GM19438 (cell line): ENCODE measurements at regions not wholly inside any gene's neighbourhood (a gene's known extent, or its start where the extent isn't known, plus 50 kb on each side); places are given as distances from the start of the nearest gene placed in this dataset.

Experiments used
- ATAC-seq: cut with Tn5 transposase; IDR thresholded peaks from one replicate; pipeline ENCODE4 v1.9.1; 2021; ENCODE audit warnings: low read depth; ENCODE audit not compliant: unreplicated experiment

DNA sequence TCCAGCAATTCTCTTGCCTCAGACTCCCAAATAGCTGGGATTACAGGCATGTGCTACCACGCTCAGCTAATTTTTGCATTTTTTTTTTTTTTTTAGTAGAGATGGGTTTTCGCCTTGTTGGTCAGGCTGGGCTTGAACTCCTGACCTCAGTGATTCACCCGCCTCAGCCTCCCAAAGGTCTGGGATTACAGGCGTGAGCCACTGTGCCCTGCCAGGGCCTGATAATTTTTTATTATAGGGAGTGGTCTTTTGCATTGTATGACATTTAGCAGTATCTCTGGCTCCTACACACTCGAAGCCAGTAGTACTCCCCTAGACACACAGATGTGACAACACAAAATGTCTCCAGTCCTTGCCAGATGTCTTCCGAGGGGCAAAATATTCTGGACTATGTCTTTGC is 124.0 kb downstream of the DKK1 start:
- ATAC-seq = no peak

GRCh38 chr10:52440612-52441285 is 126.7 kb downstream of the DKK1 start:
- ATAC-seq = no peak

DNA sequence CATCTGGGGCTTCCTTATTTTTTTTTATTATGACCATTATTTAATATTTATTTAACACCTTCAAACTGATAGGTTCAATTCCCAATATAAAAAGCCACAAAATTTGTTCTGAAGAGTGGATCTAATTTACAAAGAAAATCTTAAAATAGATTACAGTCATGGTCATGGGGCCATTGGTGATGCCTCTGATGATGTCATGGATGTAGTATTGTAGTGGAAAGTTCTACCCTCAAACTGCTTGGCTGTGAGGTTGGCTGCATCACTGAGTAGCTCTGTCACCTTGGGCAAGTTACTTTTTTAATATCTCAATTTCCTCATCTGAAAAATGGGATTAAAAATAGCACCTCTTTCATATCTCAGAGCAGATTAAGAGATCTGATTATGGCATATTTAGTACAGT is 128.5 kb downstream of the DKK1 start:
- no peak for ATAC-seq

GRCh38 chr10:52443419-52444388 is 129.6 kb downstream of the DKK1 start:
- ATAC-seq = no peak

DNA sequence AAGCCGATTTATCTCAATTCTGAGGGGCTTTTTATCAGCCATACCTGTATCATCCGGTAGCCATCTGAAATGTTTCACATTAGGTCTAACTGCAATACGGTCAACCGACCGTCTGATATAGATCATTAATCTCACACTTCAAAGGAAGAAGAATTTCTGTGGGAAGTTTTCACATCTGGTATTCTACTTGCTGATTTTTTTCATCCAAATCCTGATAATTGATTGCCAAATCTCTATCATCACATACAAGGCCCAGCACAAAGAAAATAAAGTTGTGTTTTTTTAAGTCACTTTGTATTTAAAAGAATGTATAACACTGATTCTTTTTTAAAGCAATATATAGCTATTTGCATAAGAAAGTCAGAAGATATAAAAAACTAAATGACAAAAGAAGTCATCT is 132.3 kb downstream of the DKK1 start:
- no peak for ATAC-seq

- ATAC-seq = no peak
Measured at GRCh38 chr10:52447931-52448353, 133.9 kb downstream of the DKK1 start.

DNA sequence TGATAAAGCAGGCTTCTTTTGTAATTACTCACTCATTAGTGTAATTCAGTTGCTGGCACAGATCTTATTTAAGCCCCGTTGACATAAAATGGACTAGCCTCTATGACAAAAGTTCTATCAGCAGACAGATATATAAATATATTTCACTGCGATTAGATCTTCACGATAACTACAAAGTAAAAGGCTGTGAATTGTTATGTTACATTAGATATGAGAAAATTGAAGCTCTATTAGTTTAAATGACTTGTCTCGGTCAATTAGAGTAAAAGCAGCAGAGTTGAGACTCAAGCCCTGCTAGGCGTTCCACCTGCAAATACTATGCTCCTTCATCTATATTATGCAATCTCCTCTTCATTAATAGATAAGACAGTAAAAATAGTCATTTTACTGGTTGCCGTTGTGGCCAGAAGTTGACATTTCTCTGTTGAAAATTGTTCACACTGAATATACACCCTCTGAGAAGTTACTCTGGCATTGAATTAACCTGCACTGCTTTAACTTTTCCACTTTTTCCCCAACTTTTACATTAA is 136.7 kb downstream of the DKK1 start:
- ATAC-seq = no peak

DNA sequence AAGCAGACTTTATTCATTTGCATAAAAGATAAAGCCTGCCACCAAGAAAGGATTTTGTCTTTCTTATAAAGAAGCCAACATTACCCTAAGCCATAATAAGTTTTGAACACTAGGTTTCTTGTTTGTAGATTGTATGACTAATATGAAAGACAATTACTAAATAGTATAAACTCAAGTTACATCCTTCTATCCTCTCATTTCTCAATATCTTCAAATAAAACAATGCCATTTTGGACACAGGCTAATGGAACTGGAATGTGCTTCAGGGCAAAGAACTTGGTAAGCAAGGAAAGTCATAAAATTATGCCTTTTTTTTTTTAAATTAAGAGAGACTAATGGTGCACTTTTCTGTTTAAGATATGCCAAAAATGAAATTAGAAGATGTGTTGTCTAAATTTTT is 137.7 kb downstream of the DKK1 start:
- ATAC-seq = no peak

DNA sequence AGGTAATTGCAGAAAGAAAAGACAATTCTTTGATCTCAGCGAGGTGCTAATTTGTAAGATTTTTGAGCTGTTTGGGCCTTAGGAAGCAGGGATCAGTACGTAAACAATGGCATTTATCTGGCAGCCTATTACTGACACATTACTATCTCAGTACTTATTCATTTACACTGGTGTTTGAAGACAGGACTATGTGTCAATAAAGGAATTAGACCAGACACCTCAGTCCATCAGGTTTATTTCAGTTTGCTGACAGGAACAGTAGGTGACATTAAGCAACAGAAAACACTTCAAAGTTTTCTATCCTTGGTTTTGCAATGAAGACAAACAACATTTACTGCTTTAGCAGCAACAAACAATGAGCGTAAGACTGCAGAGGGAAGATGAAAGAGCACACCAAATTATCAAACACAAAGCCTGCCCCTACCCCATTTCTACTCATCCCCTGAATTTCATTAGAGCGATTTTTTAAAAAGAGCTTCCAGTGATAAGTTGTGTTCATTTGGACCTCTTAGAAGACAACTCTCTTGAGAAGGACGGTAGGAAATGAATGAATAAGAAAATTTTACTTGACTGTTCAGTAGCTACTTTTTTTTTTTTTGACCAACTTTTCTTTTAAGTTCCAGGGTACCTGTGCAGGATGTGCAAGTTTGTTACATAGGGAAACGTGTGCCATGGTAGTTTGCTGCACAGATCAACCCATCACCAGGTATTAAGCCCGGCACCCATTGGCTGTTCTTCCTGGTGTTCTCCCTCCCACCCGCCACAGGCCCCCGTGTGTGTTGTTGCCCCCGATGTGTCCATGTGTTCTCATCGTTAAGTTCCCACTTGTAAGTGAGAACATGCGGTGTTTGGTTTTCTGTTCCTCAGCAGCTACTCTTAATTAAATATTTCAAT is 138.8 kb downstream of the DKK1 start:
- ATAC-seq = no peak

DNA sequence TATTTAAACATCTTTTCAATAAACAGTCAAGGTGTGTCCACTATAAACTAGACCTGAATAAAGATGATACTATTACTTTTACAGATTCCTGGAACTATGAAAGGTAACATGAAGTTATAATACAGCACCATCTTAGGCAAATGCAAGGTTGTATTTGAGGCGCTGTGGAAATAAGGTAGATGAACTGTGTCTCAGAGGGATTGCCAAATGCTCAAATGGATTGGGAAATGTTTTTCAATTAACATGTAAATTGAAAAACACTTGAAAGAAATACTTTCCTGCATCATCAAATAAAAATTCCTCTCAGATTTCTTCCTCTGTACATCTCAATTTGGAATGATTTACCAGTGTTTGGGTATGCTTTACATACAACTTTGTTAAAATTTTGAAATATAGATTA is 139.4 kb downstream of the DKK1 start:
- no peak for ATAC-seq

DNA sequence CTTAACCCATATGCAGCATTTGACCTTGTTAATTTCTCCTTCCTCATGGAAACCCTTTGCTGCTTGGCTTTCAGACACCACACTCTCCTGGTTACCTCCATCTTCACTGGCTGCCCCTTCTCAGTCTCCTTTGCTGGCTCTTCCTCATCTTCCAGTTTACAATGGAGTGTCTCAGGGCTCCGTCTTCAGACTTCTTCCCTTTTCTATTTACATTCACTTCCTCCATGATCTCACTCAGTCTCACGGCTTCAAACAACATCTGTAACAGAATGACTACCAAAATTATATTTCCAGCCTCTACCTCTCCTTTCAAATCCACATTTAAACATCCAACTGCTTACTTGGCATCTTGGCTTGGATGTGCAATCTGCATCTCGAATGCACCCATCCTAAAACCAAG is 140.4 kb downstream of the DKK1 start:
- ATAC-seq = no peak

- ATAC-seq = no peak
Measured at GRCh38 chr10:52455098-52455497, 141.0 kb downstream of the DKK1 start.

GRCh38 chr10:52459097-52459496 is 145.0 kb downstream of the DKK1 start:
- no peak for ATAC-seq

- no peak for ATAC-seq
Measured at GRCh38 chr10:52463826-52464225, 149.7 kb downstream of the DKK1 start.

DNA sequence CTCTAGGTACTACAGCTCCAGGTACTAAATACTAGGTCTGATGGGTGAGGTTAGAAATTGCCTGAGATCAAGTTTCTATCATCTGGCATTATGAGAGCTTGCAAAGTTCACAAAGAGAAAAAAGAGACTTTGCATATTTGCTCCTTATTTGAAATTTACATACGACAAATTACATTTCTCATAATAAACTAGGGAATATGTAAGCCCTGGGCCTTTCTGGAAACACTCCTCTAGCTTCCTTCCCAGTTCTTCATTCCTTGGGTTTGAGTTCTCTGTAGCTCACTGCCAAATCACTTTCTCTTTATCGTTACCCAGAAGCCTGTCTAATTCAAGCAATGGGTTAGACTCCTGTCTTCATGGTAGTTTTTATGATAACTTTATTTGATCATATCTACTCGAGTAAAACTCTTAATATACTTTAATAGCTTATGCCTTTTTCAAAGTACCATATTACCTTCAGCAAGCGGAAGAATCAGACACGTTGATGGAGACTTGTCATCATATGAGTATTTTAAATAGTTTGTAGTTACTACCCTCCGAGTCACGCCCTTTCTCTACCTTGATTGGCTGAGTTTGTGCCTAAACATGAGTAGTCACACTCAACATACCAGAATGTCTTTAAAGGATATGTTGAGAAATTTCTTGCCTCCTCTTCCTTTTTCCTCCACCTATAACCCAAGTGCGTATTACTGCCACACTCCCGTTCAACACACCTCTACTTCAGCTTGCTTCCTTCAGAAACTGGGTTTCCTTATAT is 150.5 kb downstream of the DKK1 start:
- ATAC-seq = no peak

- no peak for ATAC-seq
Measured at GRCh38 chr10:52465202-52465601, 151.1 kb downstream of the DKK1 start.

GRCh38 chr10:52466464-52466863 is 152.4 kb downstream of the DKK1 start:
- ATAC-seq = no peak

GRCh38 chr10:52469970-52470705 is 156.1 kb downstream of the DKK1 start:
- no peak for ATAC-seq
